GM23248 (cell line): ENCODE measurements at regions not wholly inside any gene's neighbourhood (a gene's known extent, or its start where the extent isn't known, plus 50 kb on each side); places are given as distances from the start of the nearest gene placed in this dataset.

Experiments used
- EZH2 ChIP-seq: fragments of 200-600 bp; sonication (generic); IDR thresholded peaks from 2 replicates; pipeline ENCODE4 v1.6.1; 2018; ENCODE audit warnings: antibody characterized with exemption, mild to moderate bottlenecking; ENCODE audit not compliant: insufficient read depth, poor library complexity, severe bottlenecking
- EZH2phosphoT487 ChIP-seq: fragments of 200-600 bp; sonication (generic); IDR thresholded peaks from 2 replicates; pipeline ENCODE4 v1.6.1; 2018; ENCODE audit warnings: antibody characterized with exemption, moderate library complexity, mild to moderate bottlenecking, low read depth; ENCODE audit not compliant: insufficient read depth

- TF ChIP-seq EZH2 (no peak), EZH2phosphoT487 (no peak)
Observed at GRCh38 chr3:103048068-103048722, 613.4 kb downstream of the ZPLD1 start.
